ENCODE measurements at regions not wholly inside any gene's neighbourhood (a gene's known extent, or its start where the extent isn't known, plus 50 kb on each side); places are given as distances from the start of the nearest gene placed in this dataset.

DNA sequence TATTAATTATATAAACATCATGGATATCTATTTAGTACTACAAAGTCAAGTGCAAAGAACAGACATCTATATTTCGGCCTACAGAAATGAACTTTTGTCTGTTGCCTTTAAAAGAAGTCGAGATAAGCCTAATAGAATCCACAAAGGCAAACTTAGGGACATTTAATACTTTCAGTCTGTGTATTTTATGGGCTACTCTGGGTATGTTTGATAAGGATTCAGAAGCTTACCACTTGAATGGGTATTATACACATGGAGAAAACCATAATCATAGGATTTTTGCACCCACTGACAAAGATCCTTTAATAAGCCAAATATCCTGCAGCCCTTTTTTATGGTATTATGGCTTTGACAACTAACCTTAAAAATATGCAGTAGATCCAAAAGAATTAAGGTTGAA, 224.8 kb downstream of the LMO4 start:
- DNase-seq: no peak
- H3K27me3 ChIP-seq (replicated peaks; ENCODE audit: control insufficient read depth, insufficient read depth, low read length, poor library complexity, severe bottlenecking): no peaks in the 10 kb centered on the region
- no peaks in the 10 kb centered on the region for H3K9me3 ChIP-seq (ENCODE audit: control insufficient read depth, low read length)
- no peak overlapping the region for H3K27ac ChIP-seq (ENCODE audit: insufficient read depth, low read length, poor library complexity, severe bottlenecking)
- H3K4me1 ChIP-seq (ENCODE audit: control insufficient read depth, insufficient read depth, low read length, poor library complexity, severe bottlenecking): no peaks in the 10 kb centered on the region
- no peak overlapping the region for H3K4me3 ChIP-seq (ENCODE audit: insufficient read depth, low read depth, low read length, poor library complexity, severe bottlenecking)
- H3K36me3 ChIP-seq (ENCODE audit: control insufficient read depth, insufficient read depth, low read length): no peaks in the 10 kb centered on the region

DNA sequence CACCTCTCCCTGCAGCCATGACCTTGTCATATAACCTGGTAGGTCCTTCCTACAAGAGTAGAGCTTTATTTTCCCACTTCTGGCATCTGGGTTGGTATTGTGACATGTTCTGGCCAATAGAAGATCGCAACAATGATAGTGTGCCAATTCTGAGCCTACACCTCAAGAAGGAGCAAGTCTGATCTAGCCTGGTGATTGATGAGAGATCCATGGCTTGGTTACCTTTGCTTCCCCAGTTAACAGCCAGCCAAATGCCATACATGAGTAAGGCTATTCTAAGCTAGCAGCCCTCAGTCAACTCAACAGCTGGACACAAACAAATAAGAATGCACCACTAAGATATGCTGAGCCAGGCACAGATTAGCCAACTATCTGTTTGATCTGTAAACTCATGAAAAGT, 226.7 kb downstream of the LMO4 start:
- no peak for DNase-seq
- Histone ChIP-seq H3K27ac (ENCODE audit: insufficient read depth, low read length, poor library complexity, severe bottlenecking) (no peak overlapping the region), H3K27me3 (replicated peaks; ENCODE audit: control insufficient read depth, insufficient read depth, low read length, poor library complexity, severe bottlenecking) (no peaks in the 10 kb centered on the region), H3K9me3 (ENCODE audit: control insufficient read depth, low read length) (no peaks in the 10 kb centered on the region), H3K36me3 (ENCODE audit: control insufficient read depth, insufficient read depth, low read length) (no peaks in the 10 kb centered on the region), H3K4me1 (ENCODE audit: control insufficient read depth, insufficient read depth, low read length, poor library complexity, severe bottlenecking) (no peaks in the 10 kb centered on the region), H3K4me3 (ENCODE audit: insufficient read depth, low read depth, low read length, poor library complexity, severe bottlenecking) (no peak overlapping the region)

DNA sequence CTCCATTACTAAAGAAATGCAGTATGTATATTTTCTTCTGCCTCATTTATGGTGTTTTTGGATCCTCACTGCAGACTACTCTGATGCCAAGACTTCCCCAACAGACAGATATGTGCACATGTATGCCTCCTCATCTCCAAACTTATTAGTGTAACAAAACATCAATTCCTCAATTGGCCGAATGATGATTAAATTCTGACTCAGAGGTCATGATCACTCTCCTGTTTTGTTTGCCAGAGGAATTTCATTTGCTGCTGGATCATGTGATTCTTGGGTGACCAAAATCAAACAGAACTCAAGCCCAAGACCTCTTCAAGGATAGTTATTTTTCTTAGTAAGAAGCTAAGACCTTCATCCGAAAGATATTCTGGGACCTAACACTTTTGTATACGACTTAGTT, 227.6 kb downstream of the LMO4 start:
- Histone ChIP-seq H3K9me3 (ENCODE audit: control insufficient read depth, low read length) (no peaks in the 10 kb centered on the region), H3K36me3 (ENCODE audit: control insufficient read depth, insufficient read depth, low read length) (no peaks in the 10 kb centered on the region), H3K4me3 (ENCODE audit: insufficient read depth, low read depth, low read length, poor library complexity, severe bottlenecking) (no peak overlapping the region), H3K27ac (ENCODE audit: insufficient read depth, low read length, poor library complexity, severe bottlenecking) (no peak overlapping the region), H3K4me1 (ENCODE audit: control insufficient read depth, insufficient read depth, low read length, poor library complexity, severe bottlenecking) (no peaks in the 10 kb centered on the region), H3K27me3 (replicated peaks; ENCODE audit: control insufficient read depth, insufficient read depth, low read length, poor library complexity, severe bottlenecking) (no peaks in the 10 kb centered on the region)
- no peak for DNase-seq

DNA sequence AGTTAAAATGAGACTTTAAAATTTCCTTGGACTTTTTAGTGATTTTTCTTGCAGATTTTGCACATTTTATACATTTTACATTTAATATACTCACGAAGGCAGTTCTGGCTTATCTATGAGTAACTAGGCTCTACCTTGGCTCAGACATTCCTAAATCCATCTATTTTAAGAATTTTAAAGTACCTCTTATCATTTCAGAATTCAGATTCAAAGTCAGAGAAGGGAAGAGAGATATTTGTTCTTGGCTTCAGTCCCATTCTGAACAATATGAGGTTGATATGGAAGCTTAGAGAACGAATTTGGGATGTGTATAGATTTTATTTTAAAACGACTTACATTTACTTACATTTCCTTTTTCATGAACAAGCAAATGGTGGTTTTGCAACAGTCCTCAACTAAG, 230.2 kb downstream of the LMO4 start:
- no peaks in the 10 kb centered on the region for H3K36me3 ChIP-seq (ENCODE audit: control insufficient read depth, insufficient read depth, low read length)
- no peak overlapping the region for H3K27ac ChIP-seq (ENCODE audit: insufficient read depth, low read length, poor library complexity, severe bottlenecking)
- DNase-seq: no peak
- H3K9me3 ChIP-seq (ENCODE audit: control insufficient read depth, low read length): no peaks in the 10 kb centered on the region
- H3K4me1 ChIP-seq (ENCODE audit: control insufficient read depth, insufficient read depth, low read length, poor library complexity, severe bottlenecking): no peaks in the 10 kb centered on the region
- H3K27me3 ChIP-seq (replicated peaks; ENCODE audit: control insufficient read depth, insufficient read depth, low read length, poor library complexity, severe bottlenecking): no peaks in the 10 kb centered on the region
- H3K4me3 ChIP-seq (ENCODE audit: insufficient read depth, low read depth, low read length, poor library complexity, severe bottlenecking): no peak overlapping the region

DNA sequence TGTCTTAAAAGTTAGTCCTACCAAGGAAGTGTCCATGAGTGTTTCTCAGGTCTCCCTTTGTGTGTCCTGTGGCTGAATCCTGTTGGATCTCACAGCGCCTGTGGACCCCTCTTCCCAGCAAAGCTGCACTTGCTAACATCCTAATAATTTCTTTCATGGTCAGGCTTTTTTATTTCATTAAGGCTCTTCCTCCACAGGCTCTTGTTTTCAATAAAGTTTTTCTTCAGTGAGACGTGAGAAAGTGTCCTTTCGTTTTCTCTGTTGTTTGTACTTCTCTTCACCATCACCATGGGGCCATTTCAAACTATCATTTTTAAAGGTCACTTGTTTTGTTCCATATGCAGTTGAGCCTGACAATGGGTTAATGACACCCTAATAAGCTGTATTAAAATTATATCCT, 231.5 kb downstream of the LMO4 start:
- Histone ChIP-seq H3K4me3 (ENCODE audit: insufficient read depth, low read depth, low read length, poor library complexity, severe bottlenecking) (no peak overlapping the region), H3K4me1 (ENCODE audit: control insufficient read depth, insufficient read depth, low read length, poor library complexity, severe bottlenecking) (no peaks in the 10 kb centered on the region), H3K9me3 (ENCODE audit: control insufficient read depth, low read length) (no peaks in the 10 kb centered on the region), H3K27ac (ENCODE audit: insufficient read depth, low read length, poor library complexity, severe bottlenecking) (no peak overlapping the region), H3K36me3 (ENCODE audit: control insufficient read depth, insufficient read depth, low read length) (no peaks in the 10 kb centered on the region), H3K27me3 (replicated peaks; ENCODE audit: control insufficient read depth, insufficient read depth, low read length, poor library complexity, severe bottlenecking) (no peaks in the 10 kb centered on the region)
- no peak for DNase-seq

DNA sequence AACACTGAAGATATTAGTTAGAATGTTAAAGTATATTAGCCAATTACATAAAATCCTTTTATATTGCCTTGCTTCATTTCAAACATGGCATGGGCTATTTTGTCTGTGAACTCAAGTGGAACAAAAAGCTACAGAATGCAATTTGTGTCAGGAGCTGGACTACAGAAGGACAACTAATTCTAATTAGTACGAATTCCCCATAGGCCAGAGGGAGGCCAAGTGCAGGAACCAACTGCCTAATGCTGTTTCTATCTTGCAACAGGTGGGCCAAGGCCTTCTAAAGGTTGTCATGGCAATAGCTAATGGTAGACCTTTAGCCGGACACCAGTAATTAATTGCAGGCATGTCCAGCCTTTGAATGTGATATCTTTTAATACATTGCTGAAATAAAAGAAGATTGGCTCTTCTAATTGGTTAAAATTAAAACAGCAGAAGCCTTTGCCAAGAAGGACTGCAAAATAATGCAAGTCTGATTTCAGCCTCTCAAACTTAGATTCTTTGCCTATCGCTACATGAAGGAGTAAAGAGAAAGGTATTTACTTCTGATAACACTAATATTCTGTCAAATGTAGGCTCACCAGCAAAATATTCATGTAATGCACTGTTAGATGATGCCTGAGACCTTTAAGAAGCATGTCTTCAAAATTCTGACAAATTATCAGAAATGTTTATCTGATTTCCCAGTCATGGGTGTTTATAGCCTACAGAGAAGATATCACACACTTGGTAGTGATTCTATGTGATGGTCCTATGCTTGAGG, 232.1 kb downstream of the LMO4 start:
- Histone ChIP-seq H3K4me1 (ENCODE audit: control insufficient read depth, insufficient read depth, low read length, poor library complexity, severe bottlenecking) (no peaks in the 10 kb centered on the region), H3K9me3 (ENCODE audit: control insufficient read depth, low read length) (no peaks in the 10 kb centered on the region), H3K27ac (ENCODE audit: insufficient read depth, low read length, poor library complexity, severe bottlenecking) (no peak overlapping the region), H3K4me3 (ENCODE audit: insufficient read depth, low read depth, low read length, poor library complexity, severe bottlenecking) (no peak overlapping the region), H3K36me3 (ENCODE audit: control insufficient read depth, insufficient read depth, low read length) (no peaks in the 10 kb centered on the region), H3K27me3 (replicated peaks; ENCODE audit: control insufficient read depth, insufficient read depth, low read length, poor library complexity, severe bottlenecking) (no peaks in the 10 kb centered on the region)
- no peak for DNase-seq

DNA sequence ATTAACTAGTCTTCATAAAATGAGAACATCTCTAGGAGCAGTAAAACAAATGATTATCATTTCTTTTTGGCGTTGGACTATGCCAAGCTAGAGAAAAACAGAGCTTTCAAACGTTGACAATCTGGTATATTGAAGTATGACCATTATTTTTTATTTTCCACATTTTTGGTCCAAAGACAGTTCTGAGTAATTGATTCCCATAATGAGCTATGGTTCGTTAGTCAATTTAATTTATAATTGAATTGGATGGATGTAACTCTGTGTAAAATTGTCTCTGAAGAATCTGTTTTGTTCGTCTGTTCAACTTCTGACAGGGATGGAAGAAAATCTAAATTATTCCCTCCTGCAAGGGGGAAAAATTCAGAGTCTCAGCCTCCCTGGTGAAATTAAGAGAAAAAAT, 234.5 kb downstream of the LMO4 start:
- H3K9me3 ChIP-seq (ENCODE audit: control insufficient read depth, low read length): no peaks in the 10 kb centered on the region
- no peaks in the 10 kb centered on the region for H3K36me3 ChIP-seq (ENCODE audit: control insufficient read depth, insufficient read depth, low read length)
- no peak for DNase-seq
- no peaks in the 10 kb centered on the region for H3K4me1 ChIP-seq (ENCODE audit: control insufficient read depth, insufficient read depth, low read length, poor library complexity, severe bottlenecking)
- no peak overlapping the region for H3K4me3 ChIP-seq (ENCODE audit: insufficient read depth, low read depth, low read length, poor library complexity, severe bottlenecking)
- H3K27me3 ChIP-seq (replicated peaks; ENCODE audit: control insufficient read depth, insufficient read depth, low read length, poor library complexity, severe bottlenecking): no peaks in the 10 kb centered on the region
- no peak overlapping the region for H3K27ac ChIP-seq (ENCODE audit: insufficient read depth, low read length, poor library complexity, severe bottlenecking)

DNA sequence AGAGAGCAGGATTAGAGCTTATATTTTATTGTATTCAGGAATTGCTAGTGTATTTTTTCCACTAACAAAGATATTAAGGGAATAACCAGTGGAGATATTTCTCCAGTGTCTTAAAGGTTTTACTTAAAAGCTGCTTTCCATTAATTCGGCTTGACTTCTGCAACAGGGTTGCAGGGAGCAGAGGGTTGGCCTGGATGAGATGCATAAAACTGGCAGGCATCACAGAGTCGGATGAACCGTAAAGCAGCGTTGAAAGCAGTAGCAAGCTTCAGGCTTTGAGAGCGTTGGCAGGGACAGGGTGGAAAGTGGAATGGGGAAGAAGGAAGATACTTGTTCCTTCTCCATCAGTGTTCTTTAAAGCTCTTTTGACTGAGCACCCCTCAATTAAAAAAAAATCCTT, 237.2 kb downstream of the LMO4 start:
- Histone ChIP-seq H3K36me3 (ENCODE audit: control insufficient read depth, insufficient read depth, low read length) (no peaks in the 10 kb centered on the region), H3K4me3 (ENCODE audit: insufficient read depth, low read depth, low read length, poor library complexity, severe bottlenecking) (no peak overlapping the region), H3K27me3 (replicated peaks; ENCODE audit: control insufficient read depth, insufficient read depth, low read length, poor library complexity, severe bottlenecking) (no peaks in the 10 kb centered on the region), H3K9me3 (ENCODE audit: control insufficient read depth, low read length) (no peaks in the 10 kb centered on the region), H3K4me1 (ENCODE audit: control insufficient read depth, insufficient read depth, low read length, poor library complexity, severe bottlenecking) (no peaks in the 10 kb centered on the region), H3K27ac (ENCODE audit: insufficient read depth, low read length, poor library complexity, severe bottlenecking) (no peak overlapping the region)
- no peak for DNase-seq

DNA sequence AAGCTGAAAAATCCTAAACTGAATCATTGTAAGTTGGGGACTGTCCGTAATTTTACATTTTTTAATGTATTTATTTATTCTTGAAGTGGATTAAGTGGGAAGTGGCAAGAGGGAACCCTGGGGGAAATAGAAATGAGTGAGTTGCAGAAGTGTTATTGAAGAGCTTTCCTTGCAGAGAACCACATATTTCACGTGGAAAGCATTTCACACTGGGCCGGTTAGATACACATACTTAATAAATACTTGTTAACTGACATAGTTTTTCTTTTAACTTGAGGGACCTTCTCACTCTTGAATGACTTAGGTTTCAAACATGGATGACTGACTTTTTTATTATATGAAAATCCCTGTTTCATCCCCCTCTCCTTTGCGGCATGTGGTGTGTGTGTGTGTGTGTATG, 239.3 kb downstream of the LMO4 start:
- Histone ChIP-seq H3K4me3 (ENCODE audit: insufficient read depth, low read depth, low read length, poor library complexity, severe bottlenecking) (no peak overlapping the region), H3K36me3 (ENCODE audit: control insufficient read depth, insufficient read depth, low read length) (no peaks in the 10 kb centered on the region), H3K9me3 (ENCODE audit: control insufficient read depth, low read length) (no peaks in the 10 kb centered on the region), H3K4me1 (ENCODE audit: control insufficient read depth, insufficient read depth, low read length, poor library complexity, severe bottlenecking) (no peaks in the 10 kb centered on the region), H3K27ac (ENCODE audit: insufficient read depth, low read length, poor library complexity, severe bottlenecking) (no peak overlapping the region), H3K27me3 (replicated peaks; ENCODE audit: control insufficient read depth, insufficient read depth, low read length, poor library complexity, severe bottlenecking) (no peaks in the 10 kb centered on the region)
- no peak for DNase-seq

DNA sequence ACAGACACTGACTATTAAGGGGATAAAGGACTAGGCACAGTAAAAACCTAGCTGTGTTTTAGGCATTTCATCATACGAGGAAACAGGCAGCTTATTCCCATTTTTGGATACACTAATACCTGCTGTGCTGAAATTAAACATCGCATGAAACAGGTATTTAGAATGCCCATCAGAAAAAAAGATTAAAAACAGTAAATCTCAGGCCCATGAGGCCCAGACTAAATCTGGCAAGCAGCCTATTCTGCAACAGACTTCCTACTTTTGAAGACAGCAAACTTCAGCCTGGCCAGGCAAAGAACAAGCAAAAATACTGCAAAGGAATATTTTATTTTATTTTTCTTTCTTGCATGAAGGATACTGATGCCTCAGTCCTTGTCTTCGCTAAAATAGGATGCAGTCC, 240.2 kb downstream of the LMO4 start:
- Histone ChIP-seq H3K27ac (ENCODE audit: insufficient read depth, low read length, poor library complexity, severe bottlenecking) (no peak overlapping the region), H3K4me3 (ENCODE audit: insufficient read depth, low read depth, low read length, poor library complexity, severe bottlenecking) (no peak overlapping the region), H3K27me3 (replicated peaks; ENCODE audit: control insufficient read depth, insufficient read depth, low read length, poor library complexity, severe bottlenecking) (no peaks in the 10 kb centered on the region), H3K4me1 (ENCODE audit: control insufficient read depth, insufficient read depth, low read length, poor library complexity, severe bottlenecking) (no peaks in the 10 kb centered on the region), H3K36me3 (ENCODE audit: control insufficient read depth, insufficient read depth, low read length) (no peaks in the 10 kb centered on the region), H3K9me3 (ENCODE audit: control insufficient read depth, low read length) (no peaks in the 10 kb centered on the region)
- DNase-seq: no peak

All from effector memory CD4-positive, alpha-beta T cell (primary cell).